ENCODE measurements at regions not wholly inside any gene's neighbourhood (a gene's known extent, or its start where the extent isn't known, plus 50 kb on each side); places are given as distances from the start of the nearest gene placed in this dataset.
A peak's percentile ranks its signal among the peaks of the same experiment; 100 is the strongest.

- no peak overlapping the region for H3K4me3 ChIP-seq
- no peak overlapping the region for H3K27ac ChIP-seq
- H3K36me3 ChIP-seq = no peaks in the 10 kb centered on the region
- WGBS, 2 donors = 72 to 75% methylated on average over 3 of the region's 3 CpGs
- no peaks in the 10 kb centered on the region for H3K4me1 ChIP-seq
- ATAC-seq (ENCODE audit: low FRiP score in 2 of 2) (no peak), DNase-seq (no peak)
- TF ChIP-seq POLR2AphosphoS5 (IDR thresholded peaks at IDR 0.05) = no peak
- H3K27me3 ChIP-seq = no peaks in the 10 kb centered on the region
- no peaks in the 10 kb centered on the region for H3K9me3 ChIP-seq
These were observed 514.1 kb downstream of the CPS1 start for GRCh38 chr2:211070547-211070946.

GRCh38 chr2:211077216-211077767, 520.9 kb downstream of the CPS1 start:
- 21 to 39% methylated on average over 2 of the region's 2 CpGs for WGBS, 2 donors
- no peak overlapping the region for H3K27ac ChIP-seq
- DNase-seq (no peak), ATAC-seq (ENCODE audit: low FRiP score in 2 of 2) (no peak)
- no peaks in the 10 kb centered on the region for H3K27me3 ChIP-seq
- H3K4me3 ChIP-seq = no peak overlapping the region
- no peaks in the 10 kb centered on the region for H3K4me1 ChIP-seq
- TF ChIP-seq POLR2A (IDR thresholded peaks at IDR 0.05) (no peak), EP300 (IDR thresholded peaks at IDR 0.05) (no peak), CTCF (IDR thresholded peaks at IDR 0.05) (no peak), POLR2AphosphoS5 (IDR thresholded peaks at IDR 0.05) (no peak)
- no peaks in the 10 kb centered on the region for H3K9me3 ChIP-seq
- H3K36me3 ChIP-seq = no peaks in the 10 kb centered on the region

GRCh38 chr2:211084352-211084751, 528.0 kb downstream of the CPS1 start:
- no peaks in the 10 kb centered on the region for H3K36me3 ChIP-seq
- no peak overlapping the region for H3K4me3 ChIP-seq
- WGBS, 2 donors = 72 to 78% methylated on average over 2 of the region's 2 CpGs
- H3K4me1 ChIP-seq = no peaks in the 10 kb centered on the region
- no peaks in the 10 kb centered on the region for H3K27me3 ChIP-seq
- H3K27ac ChIP-seq = no peak overlapping the region
- no peak for ATAC-seq (ENCODE audit: low FRiP score in 2 of 2)
- no peak for DNase-seq
- no peak for TF ChIP-seq POLR2A (IDR thresholded peaks at IDR 0.05)
- TF ChIP-seq CTCF (IDR thresholded peaks at IDR 0.05) = no peak
- TF ChIP-seq POLR2AphosphoS5 (IDR thresholded peaks at IDR 0.05) = no peak
- H3K9me3 ChIP-seq = no peaks in the 10 kb centered on the region

- DNase-seq (no peak), ATAC-seq (ENCODE audit: low FRiP score in 2 of 2) (no peak)
- Histone ChIP-seq H3K27ac (no peak overlapping the region), H3K4me1 (no peaks in the 10 kb centered on the region), H3K36me3 (no peaks in the 10 kb centered on the region), H3K4me3 (no peak overlapping the region), H3K9me3 (no peaks in the 10 kb centered on the region), H3K27me3 (no peaks in the 10 kb centered on the region)
- WGBS, 2 donors = 16 to 23% methylated on average over 5 of the region's 5 CpGs
- TF ChIP-seq CTCF (IDR thresholded peaks at IDR 0.05) (peak in 5 of 6 experiments; percentile 33 to 47 (median 37)), POLR2A (IDR thresholded peaks at IDR 0.05) (no peak), POLR2AphosphoS5 (IDR thresholded peaks at IDR 0.05) (no peak), EP300 (IDR thresholded peaks at IDR 0.05) (no peak)
These were observed 528.8 kb downstream of the CPS1 start for GRCh38 chr2:211085056-211085680.

- Histone ChIP-seq H3K27me3 (no peaks in the 10 kb centered on the region), H3K4me1 (no peaks in the 10 kb centered on the region), H3K36me3 (no peaks in the 10 kb centered on the region), H3K9me3 (no peaks in the 10 kb centered on the region), H3K4me3 (no peak overlapping the region), H3K27ac (no peak overlapping the region)
- DNase-seq (no peak), ATAC-seq (ENCODE audit: low FRiP score in 2 of 2) (no peak)
- no peak for TF ChIP-seq POLR2AphosphoS5 (IDR thresholded peaks at IDR 0.05)
- no peak for TF ChIP-seq CTCF (IDR thresholded peaks at IDR 0.05)
- no peak for TF ChIP-seq POLR2A (IDR thresholded peaks at IDR 0.05)
- TF ChIP-seq EP300 (IDR thresholded peaks at IDR 0.05) = no peak
- WGBS, 2 donors = 74 to 77% methylated on average over 3 of the region's 3 CpGs
These were observed 529.6 kb downstream of the CPS1 start for GRCh38 chr2:211086049-211086448.

Measured in upper lobe of left lung (tissue), 6 donors.